HG03460 (cell line): ENCODE measurements at regions not wholly inside any gene's neighbourhood (a gene's known extent, or its start where the extent isn't known, plus 50 kb on each side); places are given as distances from the start of the nearest gene placed in this dataset.

Experiments
- ATAC-seq: cut with Tn5 transposase; IDR thresholded peaks from one replicate; pipeline ENCODE4 v1.9.1; 2021; ENCODE audit not compliant: unreplicated experiment

DNA sequence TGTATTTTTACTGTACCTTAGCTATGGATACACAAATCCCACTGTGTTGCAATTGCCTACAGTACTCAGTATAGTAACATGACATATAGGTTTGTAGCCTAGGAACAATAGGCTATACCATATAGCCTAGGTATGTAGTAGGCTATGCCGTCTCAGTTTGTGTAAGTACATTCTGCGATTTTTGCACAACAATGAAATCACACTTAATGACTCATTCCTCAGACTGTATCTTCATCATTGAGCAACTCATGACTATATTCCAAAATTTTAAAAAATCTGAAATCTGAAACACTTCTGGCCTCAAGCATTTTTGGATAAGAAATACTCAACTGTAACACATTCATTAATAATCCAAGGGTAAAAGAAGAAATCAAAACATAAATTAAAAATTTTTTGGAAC lies 666.8 kb upstream of the GRAMD2B start:
- ATAC-seq = no peak

- no peak for ATAC-seq
Observed at GRCh38 chr5:125766706-125767105, 656.5 kb upstream of the GRAMD2B start.

DNA sequence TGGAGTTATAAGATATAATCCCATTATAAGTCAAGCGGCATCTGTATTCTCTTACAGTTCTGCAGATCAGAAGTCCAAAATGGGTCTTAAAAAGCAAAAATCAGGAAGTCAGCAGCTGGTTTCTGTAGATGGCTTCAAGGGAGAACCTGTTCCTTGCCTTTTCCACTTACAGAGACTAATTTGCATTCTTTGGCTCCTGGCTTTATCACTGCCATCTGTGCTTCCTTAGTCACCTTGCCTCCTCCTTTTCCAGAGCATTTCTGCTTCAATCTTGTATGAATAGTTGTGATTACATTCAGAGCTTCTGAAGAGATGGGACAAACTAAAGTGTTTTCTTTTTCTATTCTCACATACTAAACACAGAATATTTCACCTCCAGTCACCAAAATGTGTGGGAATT lies 647.3 kb upstream of the GRAMD2B start:
- no peak for ATAC-seq

DNA sequence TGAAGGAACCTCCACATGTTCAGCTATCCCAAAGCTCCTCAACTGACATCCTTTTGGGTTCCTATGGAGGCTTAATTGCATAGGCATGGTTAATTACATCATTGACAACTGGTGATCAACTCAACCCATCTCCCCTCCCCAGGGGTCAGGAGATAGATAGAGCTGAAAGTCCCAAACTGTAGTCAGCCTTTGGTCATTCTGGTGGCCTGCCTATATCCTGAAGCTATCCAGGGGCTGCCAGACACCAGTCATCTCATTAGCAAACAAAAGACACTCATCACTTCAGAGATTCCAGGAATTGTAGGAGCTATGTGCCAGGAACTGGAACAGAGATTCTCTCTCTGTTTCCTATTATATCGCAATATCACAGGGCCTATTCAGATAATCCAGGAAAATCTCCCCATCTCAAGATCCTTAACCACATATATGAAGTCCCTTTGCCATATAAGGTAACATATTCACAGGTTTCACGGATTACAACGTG lies 646.5 kb upstream of the GRAMD2B start:
- ATAC-seq = no peak

DNA sequence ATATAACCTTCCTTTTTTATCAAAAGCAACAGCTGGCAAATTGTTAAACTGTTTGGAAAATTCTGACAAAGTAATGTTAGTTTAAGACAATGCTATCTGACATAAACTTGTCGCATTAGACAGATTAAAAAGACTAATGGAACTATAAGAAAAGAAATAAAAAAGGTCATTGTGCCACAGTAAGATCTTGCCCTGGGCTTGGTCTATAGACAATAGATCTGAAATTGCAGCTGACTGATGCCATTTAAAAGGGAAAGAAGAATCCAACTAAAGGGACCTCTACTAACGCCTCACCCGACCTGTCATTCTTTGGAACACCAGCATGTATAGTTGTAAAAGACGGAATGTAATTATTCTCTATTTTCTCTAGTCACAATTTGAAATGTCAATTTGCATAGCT lies 644.4 kb upstream of the GRAMD2B start:
- ATAC-seq = no peak

DNA sequence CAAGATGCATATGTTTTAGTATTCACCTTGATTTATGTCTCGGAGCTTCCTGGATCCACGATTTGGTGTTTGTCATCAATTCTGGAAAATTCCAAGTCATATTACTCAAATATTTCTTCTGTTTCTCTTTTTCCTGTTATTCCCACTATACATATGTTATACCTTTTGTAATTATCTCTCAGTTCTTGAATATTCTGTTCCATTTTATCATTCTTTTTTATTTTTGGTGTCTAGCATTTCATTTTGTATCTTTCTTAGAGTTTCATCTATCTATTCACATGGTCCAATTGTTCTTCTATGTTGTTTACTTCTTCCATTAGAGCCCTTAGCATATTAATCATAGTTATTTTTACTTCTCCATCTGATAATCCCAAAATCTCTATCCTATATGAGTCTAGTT lies 637.8 kb upstream of the GRAMD2B start:
- ATAC-seq = no peak

GRCh38 chr5:125786021-125786420 lies 637.2 kb upstream of the GRAMD2B start:
- no peak for ATAC-seq

DNA sequence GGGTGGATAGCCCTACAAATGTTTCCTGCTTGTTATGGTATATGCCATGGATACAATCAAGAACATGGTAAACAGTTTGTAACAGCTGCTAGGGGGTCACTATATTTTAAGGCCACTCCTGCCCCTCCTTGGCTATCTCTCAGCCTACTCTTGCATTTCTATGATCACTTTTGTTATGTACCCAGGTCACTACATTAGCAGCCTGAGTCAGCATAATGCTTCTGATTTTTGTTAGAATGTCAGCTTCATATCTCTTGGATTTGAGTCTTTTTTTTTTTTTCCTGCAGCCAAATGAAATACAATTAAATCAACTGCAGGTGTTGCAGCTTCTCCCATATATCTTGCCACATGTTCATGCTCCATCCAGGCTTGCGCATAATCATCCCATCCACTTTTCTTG lies 629.7 kb upstream of the GRAMD2B start:
- ATAC-seq = no peak

DNA sequence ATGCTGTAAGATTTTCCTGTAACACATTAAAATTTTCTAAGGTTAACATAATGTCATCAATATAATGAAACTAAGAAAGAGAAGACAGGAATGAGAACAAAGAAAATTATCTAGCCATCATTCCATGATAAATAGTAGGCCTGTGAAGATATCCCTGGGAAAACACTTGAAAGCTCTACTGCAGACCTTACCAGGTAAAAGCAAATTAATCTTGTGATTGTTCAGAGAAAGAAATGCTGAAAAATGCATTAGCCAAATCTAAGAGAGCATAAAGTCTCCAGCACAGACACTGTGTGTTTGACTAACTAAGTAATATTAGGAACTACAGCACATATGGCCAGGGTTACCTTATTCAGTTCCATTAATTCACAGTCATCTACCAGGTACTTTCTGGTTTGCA lies 628.3 kb upstream of the GRAMD2B start:
- no peak for ATAC-seq

GRCh38 chr5:125798307-125798706 lies 624.9 kb upstream of the GRAMD2B start:
- ATAC-seq = no peak

GRCh38 chr5:125812651-125813050 lies 610.6 kb upstream of the GRAMD2B start:
- ATAC-seq = no peak

DNA sequence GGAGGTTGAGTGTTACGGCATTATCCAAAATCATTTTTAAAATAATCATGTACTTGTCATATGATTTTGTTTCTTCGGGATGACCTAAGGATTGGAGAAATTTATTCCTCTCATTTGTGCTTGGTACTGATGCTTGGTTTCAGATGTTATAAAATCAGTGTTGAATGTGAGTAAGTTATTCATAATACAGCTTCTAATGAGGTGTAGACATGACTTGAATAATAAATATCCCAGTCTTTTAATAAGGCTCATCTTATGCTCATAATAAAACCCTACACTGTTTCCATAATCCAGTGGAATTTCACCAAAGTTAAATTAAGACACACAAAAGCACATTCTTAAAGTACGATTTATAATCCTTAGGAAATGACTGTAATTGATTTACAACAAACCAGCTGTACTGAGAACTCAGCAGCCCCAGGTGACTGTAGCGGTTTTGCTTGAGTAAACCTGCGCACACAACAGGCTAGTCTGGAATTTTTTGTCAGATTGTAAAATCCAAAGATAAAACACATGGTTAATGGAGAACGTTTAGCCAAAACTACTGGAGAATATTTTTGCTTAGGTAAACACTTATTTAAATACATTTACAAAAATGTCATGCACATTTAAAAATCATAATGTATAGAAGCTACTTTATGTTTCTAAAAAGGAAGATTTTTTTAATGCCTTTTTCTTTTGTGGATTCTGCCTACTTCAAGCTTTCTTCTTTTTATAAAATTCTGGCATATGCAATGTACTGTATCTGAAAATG lies 609.8 kb upstream of the GRAMD2B start:
- ATAC-seq = no peak

DNA sequence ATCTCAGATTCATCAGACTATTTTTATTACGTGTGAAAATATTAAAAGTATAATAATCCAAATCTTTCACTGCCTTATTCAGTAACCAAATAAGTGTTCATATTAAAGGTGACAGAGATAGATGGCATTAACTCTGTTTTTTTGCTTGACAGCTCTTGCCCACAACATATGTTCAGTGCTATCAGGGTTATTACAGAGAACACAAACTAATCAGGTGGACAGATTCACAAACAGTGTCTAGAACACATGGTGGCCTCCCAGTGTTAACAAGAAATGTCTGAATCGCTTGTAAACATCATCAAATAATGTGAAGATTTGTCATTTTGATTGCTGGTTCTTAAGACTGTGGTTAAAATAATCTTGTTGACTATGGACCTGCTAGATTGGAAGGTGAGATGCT lies 609.1 kb upstream of the GRAMD2B start:
- no peak for ATAC-seq

DNA sequence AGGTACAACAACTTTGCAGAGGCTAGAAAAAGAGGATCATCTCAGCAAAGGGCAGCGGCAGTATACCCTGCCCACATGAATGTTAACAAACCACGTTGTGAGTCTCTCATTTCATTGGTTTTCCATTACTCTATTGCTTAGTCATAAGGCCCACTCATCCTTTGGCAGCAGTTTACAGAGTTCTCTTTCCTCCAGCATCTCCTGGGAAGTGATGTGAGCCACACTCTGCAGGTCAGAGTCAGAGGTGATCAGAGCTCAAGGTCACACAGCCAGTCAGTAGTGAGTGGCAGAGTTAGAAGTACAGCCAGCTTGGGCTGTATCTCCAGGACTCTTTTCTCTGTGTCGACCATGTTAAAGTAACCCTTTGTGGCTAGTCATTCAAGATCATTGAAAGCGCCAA lies 599.6 kb upstream of the GRAMD2B start:
- no peak for ATAC-seq

GRCh38 chr5:125826214-125826613 lies 597.0 kb upstream of the GRAMD2B start:
- no peak for ATAC-seq

DNA sequence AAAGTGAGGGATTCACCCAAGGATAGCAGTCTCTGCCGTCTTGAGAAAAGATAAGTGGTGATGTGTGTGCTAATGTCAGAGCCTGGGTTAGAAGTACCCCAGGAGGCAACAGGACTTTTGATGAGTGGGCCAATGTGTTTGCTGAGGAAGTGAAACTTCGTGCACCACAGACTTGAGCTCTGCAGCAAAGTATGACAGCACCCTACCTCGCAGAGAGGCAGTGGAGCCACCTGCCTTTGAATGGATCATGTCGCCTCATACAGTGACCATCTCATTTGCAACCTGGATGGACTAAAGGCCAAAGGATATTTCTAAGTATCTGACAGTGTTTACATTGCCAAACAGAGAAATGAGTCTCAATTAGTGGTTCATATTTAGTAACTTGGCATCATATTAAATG lies 593.9 kb upstream of the GRAMD2B start:
- peak; percentile 94 for ATAC-seq

DNA sequence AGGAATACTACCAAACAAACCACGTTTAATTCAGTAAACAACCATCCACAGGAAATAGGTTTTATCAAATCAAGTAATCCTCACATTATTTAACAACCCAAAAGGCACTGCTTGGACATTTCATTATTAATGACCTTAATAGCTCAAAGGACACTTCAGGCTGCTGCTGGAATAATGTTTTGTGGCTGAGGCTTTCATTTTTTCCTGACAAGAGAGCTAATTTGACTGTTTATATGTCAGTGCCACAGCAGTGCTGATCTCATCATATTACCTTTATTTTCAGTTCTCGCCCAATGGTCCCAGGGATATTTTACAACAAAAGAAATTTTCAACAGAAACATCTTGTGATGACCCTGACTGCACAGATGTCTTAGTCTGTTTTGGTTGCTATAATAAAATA lies 589.8 kb upstream of the GRAMD2B start:
- ATAC-seq = no peak

DNA sequence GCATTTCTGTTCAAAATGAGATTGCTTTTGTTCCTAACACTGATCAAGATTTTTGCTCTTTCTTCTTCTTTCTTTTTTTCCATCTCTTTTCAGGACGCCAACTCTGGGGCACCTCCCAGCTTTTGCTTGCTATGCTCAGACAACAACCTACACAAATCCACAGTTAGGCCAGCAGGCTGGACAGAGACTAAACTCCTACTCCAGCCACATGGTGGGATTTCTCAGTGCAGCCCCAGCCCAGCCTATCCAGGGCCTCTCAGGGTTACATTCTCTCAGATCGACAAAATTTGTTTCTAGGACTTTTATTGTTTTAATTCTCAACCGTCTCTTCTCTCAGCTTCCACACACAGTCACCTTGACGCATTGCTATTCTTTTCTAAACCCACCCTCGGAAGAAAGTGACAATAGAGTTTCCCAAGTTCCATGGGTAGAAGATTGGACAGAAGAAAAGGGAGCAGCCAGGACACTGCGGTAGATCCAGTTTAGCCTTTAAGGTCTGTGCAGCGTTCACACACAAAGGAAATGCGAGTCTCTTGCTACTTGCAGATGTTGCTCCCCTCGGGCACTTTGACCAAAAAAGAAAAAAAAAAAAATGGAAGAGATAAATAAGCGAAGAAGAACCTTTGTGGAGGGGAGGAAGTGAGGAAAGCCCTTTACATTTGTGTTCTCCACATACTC lies 588.6 kb upstream of the GRAMD2B start:
- no peak for ATAC-seq

DNA sequence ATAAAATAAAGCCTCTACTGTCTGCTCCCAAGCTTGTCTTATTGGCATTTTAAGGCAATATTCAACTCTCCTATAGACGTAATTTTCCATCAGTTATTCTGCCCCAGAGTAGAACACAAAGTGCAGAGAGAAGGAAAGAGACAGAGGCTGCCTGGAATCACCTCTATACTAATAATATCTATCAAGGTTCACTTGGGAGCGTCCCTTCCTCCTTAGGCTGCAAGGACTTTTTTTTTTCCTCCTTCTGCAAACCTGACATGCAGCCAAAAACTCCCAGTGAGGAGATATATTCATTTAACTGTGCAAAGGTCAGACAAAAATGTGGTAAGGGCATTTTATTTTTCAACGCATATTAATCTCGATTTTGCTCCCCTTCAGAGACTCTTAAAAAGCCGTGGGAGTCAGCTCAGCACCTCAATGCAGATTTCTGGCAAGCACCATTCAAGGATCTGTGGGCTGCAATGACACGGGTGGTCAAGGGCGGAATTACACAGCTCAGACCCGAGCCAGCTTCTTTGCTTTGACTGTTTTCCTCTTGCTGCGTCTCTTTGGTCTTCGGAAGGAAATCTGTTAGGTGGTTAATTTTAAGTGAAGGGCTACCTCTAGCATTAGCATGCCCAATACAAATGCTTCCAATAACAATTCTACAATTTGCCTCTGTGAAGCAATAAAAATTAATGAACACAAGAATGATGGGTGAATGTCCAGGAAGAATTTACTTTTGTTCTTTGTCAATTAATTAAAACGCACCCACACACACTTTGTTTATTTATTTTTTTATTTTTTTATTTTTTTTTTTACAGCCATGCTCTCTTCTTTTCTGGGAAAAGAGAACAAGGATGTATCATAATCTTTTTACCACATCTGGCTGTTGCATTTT lies 587.7 kb upstream of the GRAMD2B start:
- ATAC-seq = peak; percentile 64

GRCh38 chr5:125836256-125836655 lies 587.0 kb upstream of the GRAMD2B start:
- no peak for ATAC-seq

- no peak for ATAC-seq
Observed at GRCh38 chr5:125837866-125838265, 585.3 kb upstream of the GRAMD2B start.

- no peak for ATAC-seq
Observed at GRCh38 chr5:125847561-125847960, 575.6 kb upstream of the GRAMD2B start.
